Upper lobe of left lung (tissue), 6 donors: ENCODE measurements at regions not wholly inside any gene's neighbourhood (a gene's known extent, or its start where the extent isn't known, plus 50 kb on each side); places are given as distances from the start of the nearest gene placed in this dataset.

Source experiments
- ATAC-seq, 2 donors: fragments of 200-7000 bp; cut with Tn5 transposase; one replicate each; pipeline ENCODE4 v1.9.1; 2022; ENCODE audit warnings: mild to moderate bottlenecking in 2 of 2, moderate library complexity in 2 of 2; ENCODE audit not compliant: low FRiP score in 2 of 2
- DNase-seq, 2 donors: peaks; one replicate each; pipeline ENCODE4 v3.0.0-alpha.2; 2019 to 2020
- H3K27ac ChIP-seq, 4 donors: fragments of 200-600 bp; sonication (generic); one replicate each; pipeline ENCODE4 v1.5.1; 2016 to 2019
- H3K27me3 ChIP-seq, 4 donors: fragments of 200-600 bp; sonication (generic); one replicate each; pipeline ENCODE4 v1.5.1; 2017 to 2019
- H3K36me3 ChIP-seq, 4 donors: fragments of 200-600 bp; sonication (generic); one replicate each; pipeline ENCODE4 v1.5.1; 2016 to 2019
- H3K4me1 ChIP-seq, 4 donors: fragments of 200-600 bp; sonication (generic); one replicate each; pipeline ENCODE4 v1.5.1; 2018 to 2019
- H3K4me3 ChIP-seq, 4 donors: fragments of 200-600 bp; sonication (generic); one replicate each; pipeline ENCODE4 v1.5.1; 2017 to 2019; ENCODE audit warnings: mild to moderate bottlenecking in 2 of 4, moderate library complexity in 1 of 4
- H3K9me3 ChIP-seq, 4 donors: fragments of 200-600 bp; sonication (generic); one replicate each; pipeline ENCODE4 v1.5.1; 2018 to 2019
- CTCF ChIP-seq, 6 experiments: fragments of 450-650 bp in 4 of 6; fragments of 200-600 bp in 2 of 6; sonication (generic) in 2 of 6; IDR thresholded peaks; one replicate each; pipeline ENCODE4 v1.5.1; 2016 to 2019; ENCODE audit warnings: antibody characterized with exemption in 6 of 6
- EP300 ChIP-seq, 4 donors: sonication (generic); formaldehyde crosslinking; IDR thresholded peaks; one replicate each; pipeline ENCODE4 v1.5.1; 2017; ENCODE audit warnings: antibody characterized with exemption in 4 of 4, control low read depth in 2 of 4
- POLR2A ChIP-seq, 4 donors: fragments of 450-650 bp; IDR thresholded peaks; one replicate each; pipeline ENCODE4 v1.5.1; 2016 to 2017; ENCODE audit warnings: antibody characterized with exemption in 4 of 4, mild to moderate bottlenecking in 2 of 4
- POLR2AphosphoS5 ChIP-seq, 2 donors: sonication (generic); formaldehyde crosslinking; IDR thresholded peaks; one replicate each; pipeline ENCODE4 v1.5.1; 2017; ENCODE audit warnings: antibody characterized with exemption in 2 of 2
- WGBS, 2 donors: methylation state at CpG; one replicate each; pipeline ENCODE4 v1.1.5; 2017 to 2018; 5-methylcytosine and 5-hydroxymethylcytosine counted together
- donor health status: DM: no; HTN: no; CAD: no; lungs with moderate emphysema.
- donor health status: DM: no; HTN: yes; CAD: no; lungs with severe emphysema.

- no peak for DNase-seq
- TF ChIP-seq EP300 (IDR thresholded peaks at IDR 0.05) = no peak
- no peak for TF ChIP-seq POLR2AphosphoS5 (IDR thresholded peaks at IDR 0.05)
- TF ChIP-seq CTCF (IDR thresholded peaks at IDR 0.05) = no peak
- no peak for TF ChIP-seq POLR2A (IDR thresholded peaks at IDR 0.05)
These were observed 128.2 kb upstream of the RIPOR2 start for GRCh38 chr6:25064006-25064405.

GRCh38 chr6:25065666-25066065 lies 129.9 kb upstream of the RIPOR2 start:
- Histone ChIP-seq H3K9me3 (no peaks in the 10 kb centered on the region), H3K36me3 (no peaks in the 10 kb centered on the region), H3K4me3 (no peak overlapping the region), H3K4me1 (no peaks in the 10 kb centered on the region), H3K27me3 (no peaks in the 10 kb centered on the region), H3K27ac (no peak overlapping the region)
- WGBS, 2 donors = 84 to 87% methylated on average over 3 of the region's 3 CpGs
- ATAC-seq (no peak), DNase-seq (no peak)
- TF ChIP-seq POLR2A (IDR thresholded peaks at IDR 0.05) (no peak), EP300 (IDR thresholded peaks at IDR 0.05) (no peak), CTCF (IDR thresholded peaks at IDR 0.05) (no peak), POLR2AphosphoS5 (IDR thresholded peaks at IDR 0.05) (no peak)

More at GRCh38 chr6:25064006-25064405, 128.2 kb upstream of the RIPOR2 start:
- WGBS, 2 donors = 88 to 91% methylated on average over 2 of the region's 2 CpGs
- Histone ChIP-seq H3K27me3 (no peaks in the 10 kb centered on the region), H3K9me3 (no peaks in the 10 kb centered on the region), H3K4me1 (no peaks in the 10 kb centered on the region), H3K36me3 (no peaks in the 10 kb centered on the region), H3K27ac (no peak overlapping the region), H3K4me3 (no peak overlapping the region)
- ATAC-seq = no peak

- no peak for TF ChIP-seq EP300 (IDR thresholded peaks at IDR 0.05)
- no peak for TF ChIP-seq CTCF (IDR thresholded peaks at IDR 0.05)
- no peak for TF ChIP-seq POLR2A (IDR thresholded peaks at IDR 0.05)
- no peak for TF ChIP-seq POLR2AphosphoS5 (IDR thresholded peaks at IDR 0.05)
- Histone ChIP-seq H3K9me3 (no peaks in the 10 kb centered on the region), H3K4me1 (no peaks in the 10 kb centered on the region), H3K27me3 (no peaks in the 10 kb centered on the region), H3K4me3 (no peak overlapping the region), H3K36me3 (no peaks in the 10 kb centered on the region), H3K27ac (no peak overlapping the region)
- WGBS, 2 donors = 96% methylated on average over 1 of the region's 1 CpG
- DNase-seq (no peak), ATAC-seq (no peak)
These were observed 130.8 kb upstream of the RIPOR2 start for GRCh38 chr6:25066593-25066992.

- Histone ChIP-seq H3K4me3 (no peak overlapping the region), H3K4me1 (no peaks in the 10 kb centered on the region), H3K36me3 (no peaks in the 10 kb centered on the region), H3K27me3 (no peaks in the 10 kb centered on the region), H3K27ac (no peak overlapping the region), H3K9me3 (no peaks in the 10 kb centered on the region)
- ATAC-seq = no peak
- DNase-seq = no peak
- TF ChIP-seq EP300 (IDR thresholded peaks at IDR 0.05) (no peak), POLR2A (IDR thresholded peaks at IDR 0.05) (no peak), CTCF (IDR thresholded peaks at IDR 0.05) (no peak), POLR2AphosphoS5 (IDR thresholded peaks at IDR 0.05) (no peak)
- WGBS, 2 donors = 93 to 94% methylated on average over 2 of the region's 2 CpGs
These were observed 133.1 kb upstream of the RIPOR2 start for GRCh38 chr6:25068866-25069265.

- Histone ChIP-seq H3K27me3 (no peaks in the 10 kb centered on the region), H3K36me3 (no peaks in the 10 kb centered on the region), H3K4me3 (no peak overlapping the region), H3K27ac (peak overlapping the region in 1 of 4 donors; percentile 30), H3K4me1 (no peaks in the 10 kb centered on the region), H3K9me3 (no peaks in the 10 kb centered on the region)
- 45% methylated on average over 13 of the region's 13 CpGs for WGBS, 2 donors
- TF ChIP-seq EP300 (IDR thresholded peaks at IDR 0.05) (no peak), CTCF (IDR thresholded peaks at IDR 0.05) (peak; percentile 78 to 91 (median 86))
- ATAC-seq = peak; percentile 93 to 94
- peak in 1 of 2 donors; percentile 86 for DNase-seq
These were observed 135.0 kb upstream of the RIPOR2 start for GRCh38 chr6:25070547-25071366.
